NCI-H526 treated with DMSO at 0.1 percent for 48 hours (cell line): ENCODE measurements at regions not wholly inside any gene's neighbourhood (a gene's known extent, or its start where the extent isn't known, plus 50 kb on each side); places are given as distances from the start of the nearest gene placed in this dataset.

Source experiments
- DNase-seq: peaks from one replicate; lab custom pipeline; 2025; lab: John Stamatoyannopoulos, UW

- no peak for DNase-seq
These were observed 534.8 kb upstream of the LCORL start for GRCh38 chr4:18556402-18556801.

- DNase-seq: no peak
These were observed 518.8 kb upstream of the LCORL start for GRCh38 chr4:18540349-18540748.

GRCh38 chr4:18538121-18538520 is 516.6 kb upstream of the LCORL start:
- DNase-seq: no peak

GRCh38 chr4:18536428-18536827 is 514.9 kb upstream of the LCORL start:
- DNase-seq: peak; percentile 40

GRCh38 chr4:18535948-18536347 is 514.4 kb upstream of the LCORL start:
- DNase-seq: no peak

- no peak for DNase-seq
These were observed 511.8 kb upstream of the LCORL start for GRCh38 chr4:18533262-18533775.

GRCh38 chr4:18531731-18532130 is 510.2 kb upstream of the LCORL start:
- no peak for DNase-seq

GRCh38 chr4:18529482-18529881 is 507.9 kb upstream of the LCORL start:
- no peak for DNase-seq

- no peak for DNase-seq
These were observed 503.1 kb upstream of the LCORL start for GRCh38 chr4:18524667-18525066.

- no peak for DNase-seq
These were observed 496.5 kb upstream of the LCORL start for GRCh38 chr4:18518098-18518497.

GRCh38 chr4:18513861-18514260 is 492.3 kb upstream of the LCORL start:
- no peak for DNase-seq

- DNase-seq: no peak
These were observed 491.2 kb upstream of the LCORL start for GRCh38 chr4:18512718-18513117.

- DNase-seq: no peak
These were observed 490.2 kb upstream of the LCORL start for GRCh38 chr4:18511727-18512126.

- peak; percentile 91 for DNase-seq
These were observed 487.2 kb upstream of the LCORL start for GRCh38 chr4:18508786-18509185.

GRCh38 chr4:18480928-18481327 is 459.4 kb upstream of the LCORL start:
- peak; percentile 10 for DNase-seq

- DNase-seq: no peak
These were observed 458.8 kb upstream of the LCORL start for GRCh38 chr4:18480342-18480741.

- DNase-seq: no peak
These were observed 458.3 kb upstream of the LCORL start for GRCh38 chr4:18479825-18480224.

GRCh38 chr4:18463987-18464559 is 442.5 kb upstream of the LCORL start:
- no peak for DNase-seq

GRCh38 chr4:18458465-18458864 is 436.9 kb upstream of the LCORL start:
- DNase-seq: no peak

GRCh38 chr4:18454349-18454748 is 432.8 kb upstream of the LCORL start:
- no peak for DNase-seq

GRCh38 chr4:18445110-18445509 is 423.6 kb upstream of the LCORL start:
- DNase-seq: no peak

GRCh38 chr4:18444206-18444605 is 422.7 kb upstream of the LCORL start:
- no peak for DNase-seq

- no peak for DNase-seq
These were observed 421.4 kb upstream of the LCORL start for GRCh38 chr4:18442957-18443356.

GRCh38 chr4:18441676-18442075 is 420.1 kb upstream of the LCORL start:
- no peak for DNase-seq
